Sigmoid colon (tissue), 3 donors: ENCODE measurements at regions not wholly inside any gene's neighbourhood (a gene's known extent, or its start where the extent isn't known, plus 50 kb on each side); places are given as distances from the start of the nearest gene placed in this dataset.

ENCODE experiments used
- POLR2A ChIP-seq, 2 donors: fragments of 450-650 bp; IDR thresholded peaks; one replicate each; pipeline ENCODE4 v1.6.1; 2016; ENCODE audit warnings: antibody characterized with exemption in 2 of 2, mild to moderate bottlenecking in 2 of 2, moderate library complexity in 2 of 2
- TF ChIP-seq, protein P1 (sequence below), 4 experiments: fragments of 450-650 bp in 3 of 4; fragments of 200-600 bp in 1 of 4; IDR thresholded peaks; one replicate each; pipeline ENCODE4 v1.5.1; 2016 to 2019; ENCODE audit warnings: antibody characterized with exemption in 4 of 4, mild to moderate bottlenecking in 3 of 4, moderate library complexity in 2 of 4

GRCh38 chr20:62549029-62549428, 73.2 kb upstream of the GATA5 start:
- TF ChIP-seq, protein P1, sequence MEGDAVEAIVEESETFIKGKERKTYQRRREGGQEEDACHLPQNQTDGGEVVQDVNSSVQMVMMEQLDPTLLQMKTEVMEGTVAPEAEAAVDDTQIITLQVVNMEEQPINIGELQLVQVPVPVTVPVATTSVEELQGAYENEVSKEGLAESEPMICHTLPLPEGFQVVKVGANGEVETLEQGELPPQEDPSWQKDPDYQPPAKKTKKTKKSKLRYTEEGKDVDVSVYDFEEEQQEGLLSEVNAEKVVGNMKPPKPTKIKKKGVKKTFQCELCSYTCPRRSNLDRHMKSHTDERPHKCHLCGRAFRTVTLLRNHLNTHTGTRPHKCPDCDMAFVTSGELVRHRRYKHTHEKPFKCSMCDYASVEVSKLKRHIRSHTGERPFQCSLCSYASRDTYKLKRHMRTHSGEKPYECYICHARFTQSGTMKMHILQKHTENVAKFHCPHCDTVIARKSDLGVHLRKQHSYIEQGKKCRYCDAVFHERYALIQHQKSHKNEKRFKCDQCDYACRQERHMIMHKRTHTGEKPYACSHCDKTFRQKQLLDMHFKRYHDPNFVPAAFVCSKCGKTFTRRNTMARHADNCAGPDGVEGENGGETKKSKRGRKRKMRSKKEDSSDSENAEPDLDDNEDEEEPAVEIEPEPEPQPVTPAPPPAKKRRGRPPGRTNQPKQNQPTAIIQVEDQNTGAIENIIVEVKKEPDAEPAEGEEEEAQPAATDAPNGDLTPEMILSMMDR (IDR thresholded peaks at IDR 0.05): no peak
- TF ChIP-seq POLR2A (IDR thresholded peaks at IDR 0.05): no peak
